ENCODE measurements at regions not wholly inside any gene's neighbourhood (a gene's known extent, or its start where the extent isn't known, plus 50 kb on each side); places are given as distances from the start of the nearest gene placed in this dataset.

- FAIRE-seq (no peak), DNase-seq (ENCODE audit: low read depth) (no peak)
- H3K36me3 ChIP-seq (ENCODE audit: control insufficient read depth, insufficient read depth, low read length), result no peaks in the 10 kb centered on the region
Observed at GRCh38 chr1:195806060-195806459, 802.2 kb downstream of the KCNT2 start.

DNA sequence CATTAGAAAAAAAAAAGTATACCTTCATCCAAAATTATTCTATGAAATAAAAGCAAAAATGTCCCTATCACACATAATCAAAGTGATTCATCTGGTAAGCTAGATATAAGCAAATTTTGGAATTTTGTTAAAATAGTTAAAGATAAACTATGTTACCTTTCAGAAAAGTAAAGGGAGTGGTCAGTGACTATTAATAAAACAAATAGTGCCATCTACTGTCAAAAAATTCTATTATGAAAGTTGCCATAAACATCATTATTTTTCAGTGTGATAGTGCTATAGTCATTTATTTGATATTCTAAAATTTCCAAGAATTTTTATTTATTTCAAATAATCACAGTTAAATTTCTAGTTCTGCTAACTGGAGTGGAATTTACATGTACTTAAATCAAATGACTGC, 803.7 kb downstream of the KCNT2 start:
- peak; percentile 9 for DNase-seq (ENCODE audit: low read depth)

More at GRCh38 chr1:195806060-195806459, 802.2 kb downstream of the KCNT2 start:
- Histone ChIP-seq H3K4me3 (ENCODE audit: low read depth, low read length) (no peak overlapping the region), H3K27me3 (ENCODE audit: control insufficient read depth, insufficient read depth, low read length) (no peaks in the 10 kb centered on the region)
- TF ChIP-seq CTCF (IDR thresholded peaks at IDR 0.05; ENCODE audit: insufficient read depth, low read length, severe bottlenecking), result no peak

GRCh38 chr1:195799016-195799415, 809.2 kb downstream of the KCNT2 start:
- FAIRE-seq, result no peak
- DNase-seq (ENCODE audit: low read depth), result no peak
- Histone ChIP-seq H3K36me3 (ENCODE audit: control insufficient read depth, insufficient read depth, low read length) (no peaks in the 10 kb centered on the region), H3K27me3 (ENCODE audit: control insufficient read depth, insufficient read depth, low read length) (no peaks in the 10 kb centered on the region), H3K4me3 (ENCODE audit: low read depth, low read length) (no peak overlapping the region)
- no peak for TF ChIP-seq CTCF (IDR thresholded peaks at IDR 0.05; ENCODE audit: insufficient read depth, low read length, severe bottlenecking)

More for the DNA sequence above, 803.7 kb downstream of the KCNT2 start:
- Histone ChIP-seq H3K4me3 (ENCODE audit: low read depth, low read length) (no peak overlapping the region), H3K36me3 (ENCODE audit: control insufficient read depth, insufficient read depth, low read length) (no peaks in the 10 kb centered on the region), H3K27me3 (ENCODE audit: control insufficient read depth, insufficient read depth, low read length) (no peaks in the 10 kb centered on the region)
- no peak for TF ChIP-seq CTCF (IDR thresholded peaks at IDR 0.05; ENCODE audit: insufficient read depth, low read length, severe bottlenecking)
- FAIRE-seq, result no peak

DNA sequence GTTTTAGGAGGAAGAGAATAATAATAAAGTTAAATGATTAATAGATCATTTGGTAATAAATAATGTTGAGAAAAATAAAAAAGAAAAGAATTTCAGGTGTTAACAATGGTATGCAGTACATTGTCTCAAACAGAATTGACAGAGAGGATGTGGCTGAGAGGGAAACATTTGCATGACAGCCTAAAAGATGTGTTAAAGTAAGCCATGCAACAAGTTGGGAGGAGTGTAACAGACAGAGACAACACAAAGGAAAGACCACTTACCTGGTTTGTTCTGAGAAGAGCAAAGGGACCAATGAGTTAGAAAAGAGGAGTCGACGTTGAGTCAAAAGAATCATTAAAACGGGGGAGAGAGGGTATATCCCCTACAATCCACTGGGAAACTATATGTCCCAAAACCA, 814.0 kb downstream of the KCNT2 start:
- Histone ChIP-seq H3K36me3 (ENCODE audit: control insufficient read depth, insufficient read depth, low read length) (no peaks in the 10 kb centered on the region), H3K27me3 (ENCODE audit: control insufficient read depth, insufficient read depth, low read length) (no peaks in the 10 kb centered on the region), H3K4me3 (ENCODE audit: low read depth, low read length) (no peak overlapping the region)
- no peak for FAIRE-seq
- no peak for DNase-seq (ENCODE audit: low read depth)
- TF ChIP-seq CTCF (IDR thresholded peaks at IDR 0.05; ENCODE audit: insufficient read depth, low read length, severe bottlenecking), result no peak

DNA sequence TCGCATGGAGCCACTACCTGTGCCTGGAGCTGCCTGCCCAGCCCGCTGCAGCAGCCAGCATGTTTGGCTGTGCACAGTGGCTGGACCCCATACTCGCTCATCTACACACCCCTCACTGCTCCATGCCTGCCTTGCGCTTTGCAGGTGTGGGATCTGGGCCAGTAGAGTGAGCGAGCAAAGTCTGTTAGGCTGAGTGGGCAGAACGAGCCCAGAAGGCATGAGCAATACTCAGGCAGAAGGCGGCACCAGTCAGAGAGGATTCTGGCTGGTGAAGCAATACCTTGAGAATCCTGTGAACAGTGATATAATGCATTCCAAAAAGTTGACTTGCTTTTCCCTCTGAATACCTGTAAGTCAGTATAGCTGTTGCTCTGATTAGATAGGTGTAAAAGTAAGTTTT, 816.4 kb downstream of the KCNT2 start:
- no peak overlapping the region for H3K4me3 ChIP-seq (ENCODE audit: low read depth, low read length)
- H3K27me3 ChIP-seq (ENCODE audit: control insufficient read depth, insufficient read depth, low read length), result no peaks in the 10 kb centered on the region
- FAIRE-seq, result no peak
- DNase-seq (ENCODE audit: low read depth), result peak; percentile 45
- H3K36me3 ChIP-seq (ENCODE audit: control insufficient read depth, insufficient read depth, low read length), result no peaks in the 10 kb centered on the region
- no peak for TF ChIP-seq CTCF (IDR thresholded peaks at IDR 0.05; ENCODE audit: insufficient read depth, low read length, severe bottlenecking)

- TF ChIP-seq CTCF (IDR thresholded peaks at IDR 0.05; ENCODE audit: insufficient read depth, low read length, severe bottlenecking), result no peak
- no peak overlapping the region for H3K4me3 ChIP-seq (ENCODE audit: low read depth, low read length)
- no peaks in the 10 kb centered on the region for H3K27me3 ChIP-seq (ENCODE audit: control insufficient read depth, insufficient read depth, low read length)
- FAIRE-seq (no peak), DNase-seq (ENCODE audit: low read depth) (no peak)
- no peaks in the 10 kb centered on the region for H3K36me3 ChIP-seq (ENCODE audit: control insufficient read depth, insufficient read depth, low read length)
Observed at GRCh38 chr1:195790514-195791168, 817.6 kb downstream of the KCNT2 start.

Measured in bronchial epithelial cell (primary cell).